ENCODE measurements at regions not wholly inside any gene's neighbourhood (a gene's known extent, or its start where the extent isn't known, plus 50 kb on each side); places are given as distances from the start of the nearest gene placed in this dataset.

GRCh38 chr2:220913384-220913783 lies 658.7 kb downstream of the EPHA4 start:
- no peak for DNase-seq (ENCODE audit: extremely low read depth, low read depth)

GRCh38 chr2:220915092-220915623 lies 656.9 kb downstream of the EPHA4 start:
- DNase-seq (ENCODE audit: extremely low read depth, low read depth) = no peak

GRCh38 chr2:220916931-220917330 lies 655.2 kb downstream of the EPHA4 start:
- no peak for DNase-seq (ENCODE audit: extremely low read depth, low read depth)

- DNase-seq (ENCODE audit: extremely low read depth, low read depth) = no peak
These were observed 641.6 kb downstream of the EPHA4 start for GRCh38 chr2:220930271-220931076.

- no peak for DNase-seq (ENCODE audit: extremely low read depth, low read depth)
These were observed 640.6 kb downstream of the EPHA4 start for GRCh38 chr2:220931491-220931890.

- DNase-seq (ENCODE audit: extremely low read depth, low read depth) = no peak
These were observed 640.1 kb downstream of the EPHA4 start for GRCh38 chr2:220932041-220932440.

GRCh38 chr2:220935789-220936321 lies 636.2 kb downstream of the EPHA4 start:
- DNase-seq (ENCODE audit: extremely low read depth, low read depth) = no peak

GRCh38 chr2:220936641-220937197 lies 635.4 kb downstream of the EPHA4 start:
- DNase-seq (ENCODE audit: extremely low read depth, low read depth) = no peak

- no peak for DNase-seq (ENCODE audit: extremely low read depth, low read depth)
These were observed 634.9 kb downstream of the EPHA4 start for GRCh38 chr2:220937245-220937644.

- DNase-seq (ENCODE audit: extremely low read depth, low read depth) = no peak
These were observed 631.5 kb downstream of the EPHA4 start for GRCh38 chr2:220940646-220941045.

- no peak for DNase-seq (ENCODE audit: extremely low read depth, low read depth)
These were observed 630.4 kb downstream of the EPHA4 start for GRCh38 chr2:220941683-220942082.

GRCh38 chr2:220946552-220946951 lies 625.6 kb downstream of the EPHA4 start:
- no peak for DNase-seq (ENCODE audit: extremely low read depth, low read depth)

GRCh38 chr2:220948579-220948978 lies 623.5 kb downstream of the EPHA4 start:
- no peak for DNase-seq (ENCODE audit: extremely low read depth, low read depth)

- DNase-seq (ENCODE audit: extremely low read depth, low read depth) = no peak
These were observed 622.6 kb downstream of the EPHA4 start for GRCh38 chr2:220949466-220949865.

- no peak for DNase-seq (ENCODE audit: extremely low read depth, low read depth)
These were observed 616.3 kb downstream of the EPHA4 start for GRCh38 chr2:220955776-220956175.

- no peak for DNase-seq (ENCODE audit: extremely low read depth, low read depth)
These were observed 615.7 kb downstream of the EPHA4 start for GRCh38 chr2:220956429-220956828.

- no peak for DNase-seq (ENCODE audit: extremely low read depth, low read depth)
These were observed 612.7 kb downstream of the EPHA4 start for GRCh38 chr2:220959391-220959802.

GRCh38 chr2:220961143-220961860 lies 610.8 kb downstream of the EPHA4 start:
- DNase-seq (ENCODE audit: extremely low read depth, low read depth) = no peak

- DNase-seq (ENCODE audit: extremely low read depth, low read depth) = no peak
These were observed 609.5 kb downstream of the EPHA4 start for GRCh38 chr2:220962556-220962955.

- no peak for DNase-seq (ENCODE audit: extremely low read depth, low read depth)
These were observed 609.0 kb downstream of the EPHA4 start for GRCh38 chr2:220963076-220963475.

- DNase-seq (ENCODE audit: extremely low read depth, low read depth) = no peak
These were observed 608.2 kb downstream of the EPHA4 start for GRCh38 chr2:220963930-220964329.
